Suppressor macrophage treated with lipopolysaccharide for 1 hour (primary cell): ENCODE measurements at regions not wholly inside any gene's neighbourhood (a gene's known extent, or its start where the extent isn't known, plus 50 kb on each side); places are given as distances from the start of the nearest gene placed in this dataset.
A peak's percentile ranks its signal among the peaks of the same experiment; 100 is the strongest.

Source experiments
- DNase-seq, 3 donors: peaks; one replicate each; pipeline ENCODE4 v3.0.0-alpha.2; 2020 to 2022

- no peak for DNase-seq
Measured at GRCh38 chr2:43051338-43051737, 175.1 kb downstream of the ZFP36L2 start.

GRCh38 chr2:43050866-43051265, 175.5 kb downstream of the ZFP36L2 start:
- DNase-seq = no peak

DNA sequence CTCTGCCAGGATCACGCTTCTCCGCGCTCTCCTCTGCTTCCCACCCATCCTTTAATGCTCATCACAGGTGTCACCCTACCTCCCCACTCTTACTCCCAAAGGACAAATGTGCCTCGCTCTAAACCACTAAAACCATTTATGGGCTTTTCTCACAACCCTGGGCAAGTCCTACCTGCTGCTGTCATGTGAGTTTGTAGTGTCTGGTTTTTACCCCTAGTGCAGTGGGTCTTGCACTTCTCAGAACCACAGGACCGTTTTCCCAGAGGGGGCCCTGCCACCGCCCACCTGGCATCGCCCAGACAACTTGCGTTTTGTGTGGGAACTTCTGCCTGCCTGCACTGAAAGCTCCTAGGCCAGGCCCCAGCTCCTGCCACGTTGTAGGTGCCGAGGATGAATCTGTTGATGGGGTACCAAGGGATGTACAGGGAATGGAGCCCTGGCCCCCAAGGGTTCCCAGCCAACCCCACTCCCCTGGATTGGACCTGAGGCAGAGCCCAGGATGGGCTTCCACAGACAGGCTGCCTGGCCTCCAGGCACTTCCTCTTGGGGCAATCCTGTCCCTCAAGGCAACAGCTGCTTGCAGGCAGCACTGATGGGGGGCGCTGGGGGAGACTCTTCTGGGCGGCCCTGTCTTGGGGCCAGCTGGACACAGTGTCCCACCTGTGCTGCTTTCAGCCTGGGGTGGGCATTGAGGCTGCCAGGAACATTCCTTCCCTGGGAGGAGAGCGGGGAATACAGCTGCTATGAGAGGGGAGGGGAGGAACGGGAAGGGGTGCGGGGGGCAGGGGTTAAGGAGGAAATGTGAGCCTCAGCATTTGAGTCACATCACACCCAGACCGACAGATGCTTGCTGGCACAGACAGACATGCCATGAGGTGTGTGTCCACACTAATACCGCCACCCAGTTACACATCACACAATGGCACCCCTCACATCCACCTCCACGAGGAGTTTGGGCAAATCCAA, 176.3 kb downstream of the ZFP36L2 start:
- DNase-seq = peak in 1 of 3 donors; percentile 39

GRCh38 chr2:43047187-43047780, 179.1 kb downstream of the ZFP36L2 start:
- DNase-seq = no peak

- DNase-seq = no peak
Measured at GRCh38 chr2:43045866-43046265, 180.5 kb downstream of the ZFP36L2 start.

DNA sequence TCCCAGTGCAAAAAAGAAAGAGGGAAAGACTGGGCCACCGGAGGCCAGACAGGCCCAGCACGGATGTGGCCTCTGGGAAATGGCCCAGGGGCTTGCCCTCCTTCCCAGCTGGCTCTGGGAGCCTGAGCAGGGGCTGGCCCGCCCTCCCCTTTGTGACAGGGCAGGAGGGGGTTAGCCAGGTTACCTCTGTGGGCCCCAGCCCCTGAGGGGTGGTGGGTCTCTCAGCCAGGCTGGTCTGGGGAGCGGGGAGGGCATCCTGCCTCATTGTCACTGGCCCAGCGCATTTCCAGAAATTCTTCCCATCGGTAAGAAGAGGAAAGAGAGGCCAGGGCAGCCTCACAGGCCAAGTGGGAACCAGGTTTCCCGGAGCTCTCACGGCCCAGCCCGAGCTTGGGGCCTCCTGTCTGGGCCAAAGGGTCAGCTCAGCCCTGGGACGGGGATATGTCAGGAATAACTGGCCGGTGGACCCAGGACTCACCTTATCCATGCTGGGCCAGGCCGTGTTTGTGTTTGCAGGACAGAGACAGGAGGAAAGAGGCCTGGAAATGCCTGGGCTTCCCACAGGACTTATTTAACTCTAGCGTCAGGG, 182.2 kb downstream of the ZFP36L2 start:
- DNase-seq = no peak

GRCh38 chr2:43043553-43043870, 182.9 kb downstream of the ZFP36L2 start:
- no peak for DNase-seq

DNA sequence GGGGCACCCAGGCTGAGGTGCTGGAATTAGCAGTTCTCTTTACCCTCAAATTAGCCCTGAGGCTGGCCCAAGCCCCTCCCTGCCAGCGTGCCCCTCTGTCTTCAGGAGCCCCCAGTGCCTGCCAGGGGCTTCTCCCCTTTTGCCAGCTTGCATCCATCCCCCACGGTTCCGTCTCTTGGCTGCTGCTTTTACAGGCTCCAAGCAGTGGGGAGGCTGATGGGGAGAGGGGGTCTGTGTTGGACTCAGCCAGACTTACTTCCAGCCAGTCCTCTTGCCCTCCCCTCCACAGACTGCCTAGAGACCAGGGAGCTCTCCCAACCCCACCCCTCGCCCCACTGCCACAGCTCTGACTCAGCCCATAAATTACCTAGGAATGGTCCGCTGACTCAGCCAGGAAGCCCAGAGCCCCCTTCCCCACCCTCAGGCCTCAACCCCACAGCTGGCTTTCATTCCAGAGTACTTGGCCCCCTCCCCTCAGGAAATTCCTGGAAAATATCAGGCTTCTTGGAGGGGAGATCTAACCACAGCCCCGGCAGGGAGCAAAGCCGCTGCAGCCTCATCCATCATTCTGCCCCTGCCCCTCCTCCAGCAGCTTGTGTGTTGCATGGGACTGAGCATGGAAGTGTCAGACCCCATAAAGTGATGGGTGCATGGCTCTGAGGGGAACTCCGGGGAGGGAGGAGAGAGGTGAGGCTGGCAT, 184.6 kb downstream of the ZFP36L2 start:
- no peak for DNase-seq

- DNase-seq = no peak
Measured at GRCh38 chr2:43041173-43041591, 185.2 kb downstream of the ZFP36L2 start.

DNA sequence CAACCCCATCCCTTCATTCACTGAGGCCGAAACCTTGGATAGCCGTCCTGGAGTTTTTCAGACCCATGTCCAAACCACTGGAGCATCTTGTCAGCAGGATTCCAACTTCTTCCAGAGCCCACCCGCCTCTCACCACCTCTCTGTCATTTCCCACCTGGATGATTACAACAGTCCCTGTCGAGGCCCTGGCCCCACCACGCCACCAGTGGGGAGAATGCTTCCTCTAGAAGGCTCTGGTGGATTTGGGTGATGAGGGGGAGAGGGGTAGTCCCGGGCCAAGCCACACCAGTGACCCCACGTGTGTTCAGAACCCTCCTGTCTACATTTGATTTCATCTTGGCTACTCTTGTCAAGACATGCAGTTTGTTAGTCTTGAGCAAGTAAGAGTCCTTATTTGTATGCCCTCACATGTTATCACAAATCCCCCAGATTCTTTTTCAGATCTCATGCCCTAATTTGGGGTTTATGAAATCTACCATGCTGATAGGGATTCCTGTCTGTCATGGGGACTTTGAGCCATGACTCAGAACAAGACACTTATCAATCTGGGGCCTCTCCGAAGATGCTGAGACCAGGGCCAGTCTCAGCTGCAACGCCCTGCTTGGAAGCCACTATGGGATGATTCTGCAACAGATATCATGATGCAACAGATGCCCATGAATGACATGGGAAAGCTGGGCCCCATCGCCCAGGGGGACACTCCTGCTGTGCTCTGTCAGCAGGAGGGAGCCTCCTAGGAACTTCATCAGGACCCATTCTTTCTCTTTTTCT, 186.1 kb downstream of the ZFP36L2 start:
- peak; percentile 20 to 68 (median 26) for DNase-seq

DNA sequence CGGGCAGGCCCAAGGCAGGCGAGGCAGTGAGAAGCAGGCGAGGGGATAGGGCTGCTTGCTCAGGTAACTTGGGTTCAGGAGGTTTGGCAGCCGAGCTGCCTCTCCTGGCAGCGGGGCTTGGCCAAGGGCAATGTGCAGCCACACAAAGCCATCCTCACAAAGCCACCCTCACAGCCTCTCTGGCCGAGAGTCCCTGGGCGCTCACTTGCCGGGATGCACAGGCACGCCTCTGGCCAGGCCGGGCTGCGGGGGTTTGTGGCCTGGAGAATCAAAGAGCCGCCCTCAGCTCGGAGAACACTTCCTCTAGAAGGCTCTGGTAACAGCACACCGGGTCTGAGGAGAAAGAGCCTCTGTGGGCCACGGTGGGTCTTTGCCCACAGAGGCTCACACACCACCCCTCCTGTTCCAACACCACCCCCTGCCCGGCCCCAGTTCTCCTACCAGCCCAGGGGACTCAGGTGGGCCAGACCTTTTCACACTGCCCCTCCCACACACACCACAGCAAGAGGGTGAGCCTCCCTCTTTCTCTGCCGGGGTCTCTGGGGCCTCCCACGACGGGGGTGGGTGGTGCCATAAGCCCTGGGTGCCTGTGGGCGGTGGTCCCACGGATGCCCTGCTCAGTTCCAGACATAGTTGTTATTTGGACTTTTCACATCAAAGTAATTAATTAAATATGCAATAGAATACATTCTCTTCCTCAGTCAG, 186.9 kb downstream of the ZFP36L2 start:
- DNase-seq = peak in 2 of 3 donors; percentile 23 to 31

GRCh38 chr2:43038696-43039094, 187.7 kb downstream of the ZFP36L2 start:
- DNase-seq = no peak

DNA sequence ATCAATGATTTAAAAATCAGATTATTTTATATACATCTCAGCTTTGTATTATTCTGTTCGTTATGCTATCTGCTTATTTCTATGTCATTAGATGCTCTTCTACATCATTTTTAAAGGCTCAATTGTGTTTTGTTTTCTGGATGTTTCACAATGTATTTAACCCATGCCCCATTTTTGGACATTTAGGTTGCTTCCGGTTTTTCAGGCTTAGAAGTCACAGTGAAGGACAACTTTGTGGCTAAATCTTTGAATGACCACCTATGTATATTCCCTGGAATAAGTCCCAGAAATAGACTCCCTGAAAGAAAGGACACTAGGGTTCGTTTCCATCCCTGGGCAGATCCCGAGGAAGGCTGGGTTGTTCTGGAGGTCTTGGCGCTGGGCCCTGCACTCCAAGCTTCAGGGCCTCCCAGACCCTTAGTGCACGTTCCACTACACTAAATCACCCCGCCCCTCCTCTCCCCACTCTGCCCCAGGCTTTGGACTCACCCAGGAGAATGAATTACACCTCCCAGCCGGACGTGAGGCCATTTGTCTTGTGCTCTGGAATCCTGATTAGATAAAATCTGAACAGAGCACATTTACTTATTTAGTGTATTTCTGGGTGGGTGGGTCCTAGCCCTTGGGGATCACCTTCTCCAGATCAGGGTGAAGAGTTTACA, 188.2 kb downstream of the ZFP36L2 start:
- DNase-seq = no peak

DNA sequence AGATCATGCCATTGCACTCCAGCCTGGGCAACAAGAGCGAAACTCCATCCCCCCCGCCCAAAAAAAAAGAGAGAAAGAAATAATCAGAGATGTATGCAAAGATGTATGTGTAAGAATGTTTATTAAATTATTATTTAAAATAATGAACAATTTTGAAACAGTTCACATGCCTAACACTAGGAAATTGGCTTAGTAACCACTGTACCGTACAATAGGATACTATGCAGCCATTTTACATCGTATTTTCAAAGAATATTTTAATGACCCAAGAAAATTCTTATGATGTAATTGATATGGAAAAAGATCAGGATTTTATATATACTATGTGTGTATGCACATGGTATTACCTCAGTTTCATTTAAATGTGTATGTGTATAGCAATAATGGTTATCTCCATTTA, 190.5 kb downstream of the ZFP36L2 start:
- DNase-seq = no peak

GRCh38 chr2:43034921-43035320, 191.5 kb downstream of the ZFP36L2 start:
- DNase-seq = no peak

DNA sequence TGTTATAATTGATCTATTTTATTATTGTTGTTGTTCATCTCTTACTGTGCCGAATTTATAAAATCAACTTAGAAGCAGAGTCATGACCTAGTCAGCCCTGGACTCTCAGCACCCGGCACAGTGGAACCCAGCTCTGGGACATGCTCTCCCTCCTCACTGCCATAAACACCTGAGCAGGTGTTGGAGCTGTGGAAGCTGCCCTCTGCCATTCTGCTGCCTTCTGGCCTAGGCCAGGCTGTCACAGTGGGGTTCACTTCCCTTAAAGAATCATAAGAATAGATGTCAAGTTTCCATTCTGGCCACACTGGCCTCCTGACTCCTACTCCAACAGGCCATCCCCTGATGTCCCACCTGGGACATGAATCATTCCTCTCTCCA, 192.2 kb downstream of the ZFP36L2 start:
- no peak for DNase-seq

DNA sequence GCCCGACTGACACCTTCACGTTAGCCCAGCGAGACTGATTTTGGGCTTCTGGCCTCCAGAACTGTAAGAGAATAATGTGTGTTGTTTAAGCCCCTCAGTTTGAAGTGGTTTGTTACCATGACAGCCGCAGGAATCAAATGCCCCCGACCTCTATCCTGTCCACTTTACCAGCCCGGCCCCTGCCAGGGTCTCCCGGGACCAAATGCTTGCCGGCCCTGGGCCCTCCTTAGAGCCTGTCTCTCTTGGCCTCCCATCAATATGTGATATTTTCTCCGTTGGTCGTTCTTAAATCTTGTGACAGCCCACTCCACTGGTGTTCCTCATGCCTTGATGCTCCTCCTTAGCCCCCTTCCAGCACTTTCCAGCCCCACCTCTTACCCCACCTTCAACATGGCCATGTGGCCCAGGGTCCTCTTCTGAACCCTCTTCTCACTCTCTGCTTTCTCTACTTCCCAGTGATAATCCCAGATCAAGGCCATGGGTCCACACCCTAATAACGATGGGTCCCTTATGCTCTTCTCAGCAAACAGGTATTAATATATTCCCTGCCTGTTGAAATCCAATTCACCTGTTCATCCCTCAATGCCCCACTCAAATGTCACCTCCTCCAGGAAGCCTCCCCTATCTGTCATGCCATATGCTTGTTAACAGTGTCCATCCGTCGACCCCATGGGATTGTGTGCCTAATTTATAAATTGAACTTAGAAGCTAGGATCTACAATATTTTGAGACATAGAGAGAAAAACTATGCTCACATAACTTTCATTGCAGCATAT, 192.8 kb downstream of the ZFP36L2 start:
- no peak for DNase-seq

- DNase-seq = no peak
Measured at GRCh38 chr2:43033016-43033270, 193.5 kb downstream of the ZFP36L2 start.

DNA sequence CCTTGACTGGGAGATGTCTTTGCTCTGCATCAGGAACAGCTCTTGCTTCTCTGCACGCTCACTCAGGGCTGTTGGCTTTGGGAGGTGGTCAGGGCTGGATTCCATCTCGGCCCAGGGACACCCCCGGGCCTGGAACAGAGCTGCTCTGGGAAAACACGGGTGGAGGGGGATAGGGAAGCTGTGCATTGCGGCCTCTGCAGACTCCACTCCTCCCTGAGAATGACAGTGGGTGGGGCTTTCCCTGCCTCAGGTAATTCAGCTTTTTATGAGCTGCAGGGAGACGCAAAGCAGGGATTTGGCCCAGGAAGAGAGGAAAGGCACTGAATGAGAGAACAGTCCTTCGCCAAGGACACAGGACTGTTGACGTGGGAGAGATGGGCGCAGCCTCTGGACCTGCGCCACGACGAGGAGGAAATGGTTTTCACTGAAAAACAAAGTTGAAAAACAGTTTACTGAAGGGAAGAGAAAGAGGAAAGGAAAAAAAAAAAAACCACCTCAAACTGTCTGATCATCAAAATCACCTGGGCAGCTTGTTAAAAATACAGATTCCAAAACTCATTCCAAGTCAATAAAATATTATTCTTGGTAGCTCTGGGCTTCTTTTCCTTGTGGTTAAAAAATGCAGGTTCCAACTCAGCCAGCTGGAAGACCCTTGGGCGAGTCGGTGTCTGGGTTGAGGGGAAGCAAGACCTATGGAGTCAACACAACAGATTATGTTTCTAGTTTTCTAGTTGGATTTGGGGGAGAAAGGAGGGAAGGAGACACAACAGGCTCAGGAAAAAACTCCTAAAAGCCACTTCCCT, 194.0 kb downstream of the ZFP36L2 start:
- DNase-seq = no peak
